C4-2B (cell line): ENCODE measurements at regions not wholly inside any gene's neighbourhood (a gene's known extent, or its start where the extent isn't known, plus 50 kb on each side); places are given as distances from the start of the nearest gene placed in this dataset.
"Not testable (repeated sequence)": the region's sequence is repeated elsewhere in the genome, so short reads cannot be mapped to it uniquely, and the experiment has no call there.

Experiments
- H3K27ac ChIP-seq: fragments of 450-650 bp; 2 replicates; pipeline ENCODE4 v1.5.1; 2017
- ZFX ChIP-seq: fragments of 450-650 bp; IDR thresholded peaks from 2 replicates; pipeline ENCODE4 v1.6.1; 2017
- TF ChIP-seq, protein P1 (sequence below): fragments of 450-650 bp; conservative IDR thresholded peaks from 2 replicates; pipeline ENCODE4 v1.5.1; 2017; ENCODE audit warnings: mild to moderate bottlenecking

DNA sequence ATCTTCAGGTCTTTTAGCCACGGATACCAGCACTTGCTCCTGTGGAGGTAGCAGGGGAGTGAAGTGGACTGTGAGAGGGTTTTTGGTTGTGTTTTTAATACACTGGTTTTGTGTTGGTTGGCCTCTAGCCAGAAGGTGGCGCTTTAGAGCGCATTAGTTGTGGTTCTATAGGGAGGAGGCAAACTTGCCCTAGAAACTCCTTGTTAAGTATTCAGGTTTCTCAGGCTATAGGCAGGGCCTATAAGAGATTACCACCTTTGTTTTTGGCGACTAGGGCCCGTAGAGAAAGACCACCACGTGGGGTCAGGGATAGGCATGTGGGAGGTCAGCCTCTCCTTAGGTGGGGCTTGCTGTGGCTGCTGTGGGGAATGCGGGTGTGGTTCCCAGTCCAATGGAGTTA, 221.6 kb upstream of the SPANXN4 start:
- TF ChIP-seq, protein P1, sequence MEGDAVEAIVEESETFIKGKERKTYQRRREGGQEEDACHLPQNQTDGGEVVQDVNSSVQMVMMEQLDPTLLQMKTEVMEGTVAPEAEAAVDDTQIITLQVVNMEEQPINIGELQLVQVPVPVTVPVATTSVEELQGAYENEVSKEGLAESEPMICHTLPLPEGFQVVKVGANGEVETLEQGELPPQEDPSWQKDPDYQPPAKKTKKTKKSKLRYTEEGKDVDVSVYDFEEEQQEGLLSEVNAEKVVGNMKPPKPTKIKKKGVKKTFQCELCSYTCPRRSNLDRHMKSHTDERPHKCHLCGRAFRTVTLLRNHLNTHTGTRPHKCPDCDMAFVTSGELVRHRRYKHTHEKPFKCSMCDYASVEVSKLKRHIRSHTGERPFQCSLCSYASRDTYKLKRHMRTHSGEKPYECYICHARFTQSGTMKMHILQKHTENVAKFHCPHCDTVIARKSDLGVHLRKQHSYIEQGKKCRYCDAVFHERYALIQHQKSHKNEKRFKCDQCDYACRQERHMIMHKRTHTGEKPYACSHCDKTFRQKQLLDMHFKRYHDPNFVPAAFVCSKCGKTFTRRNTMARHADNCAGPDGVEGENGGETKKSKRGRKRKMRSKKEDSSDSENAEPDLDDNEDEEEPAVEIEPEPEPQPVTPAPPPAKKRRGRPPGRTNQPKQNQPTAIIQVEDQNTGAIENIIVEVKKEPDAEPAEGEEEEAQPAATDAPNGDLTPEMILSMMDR: peak; percentile 46
- no peak for TF ChIP-seq ZFX
- no peak overlapping the region for H3K27ac ChIP-seq

DNA sequence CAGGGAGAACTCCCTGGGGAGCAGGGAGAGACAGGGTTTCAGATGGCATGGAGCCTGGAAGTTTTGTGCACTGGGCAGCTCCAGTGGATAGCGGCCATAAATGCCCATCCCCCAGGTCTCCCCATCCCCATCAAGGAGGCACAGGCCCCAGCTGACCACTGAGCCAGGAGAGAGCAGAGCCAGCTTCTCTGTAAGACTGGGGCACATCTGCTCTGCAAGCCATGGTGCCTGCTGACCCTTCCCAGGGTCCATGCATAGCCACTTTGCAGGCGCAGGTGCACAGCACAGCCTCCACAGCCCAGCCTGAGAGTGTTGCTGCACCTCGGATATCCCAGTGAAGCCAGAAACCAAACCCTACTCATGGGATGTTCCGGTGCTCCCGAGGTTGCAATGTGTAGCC, 206.3 kb upstream of the SPANXN4 start:
- no peak overlapping the region for H3K27ac ChIP-seq
- TF ChIP-seq, protein P1: no peak
- no peak for TF ChIP-seq ZFX

DNA sequence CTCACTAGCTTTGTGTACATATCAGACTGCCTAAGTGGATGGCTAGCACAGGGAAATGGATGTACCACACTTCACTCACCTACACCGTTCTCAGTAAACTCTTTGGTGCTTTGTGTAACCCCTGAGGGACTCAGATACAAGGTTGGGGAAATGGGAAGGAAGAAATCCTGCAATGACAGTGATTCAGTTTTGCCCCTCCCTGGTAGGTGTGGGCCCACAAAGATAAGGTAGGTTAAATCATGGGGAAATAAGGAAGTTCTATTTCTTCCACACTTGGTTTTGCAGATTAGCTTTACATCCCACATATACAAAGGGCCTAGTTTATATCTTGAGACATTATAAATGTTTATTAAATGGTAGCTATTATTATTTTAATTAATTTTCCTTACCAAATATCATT, 197.6 kb upstream of the SPANXN4 start:
- no peak overlapping the region for H3K27ac ChIP-seq
- TF ChIP-seq, protein P1: no peak
- TF ChIP-seq ZFX: no peak

DNA sequence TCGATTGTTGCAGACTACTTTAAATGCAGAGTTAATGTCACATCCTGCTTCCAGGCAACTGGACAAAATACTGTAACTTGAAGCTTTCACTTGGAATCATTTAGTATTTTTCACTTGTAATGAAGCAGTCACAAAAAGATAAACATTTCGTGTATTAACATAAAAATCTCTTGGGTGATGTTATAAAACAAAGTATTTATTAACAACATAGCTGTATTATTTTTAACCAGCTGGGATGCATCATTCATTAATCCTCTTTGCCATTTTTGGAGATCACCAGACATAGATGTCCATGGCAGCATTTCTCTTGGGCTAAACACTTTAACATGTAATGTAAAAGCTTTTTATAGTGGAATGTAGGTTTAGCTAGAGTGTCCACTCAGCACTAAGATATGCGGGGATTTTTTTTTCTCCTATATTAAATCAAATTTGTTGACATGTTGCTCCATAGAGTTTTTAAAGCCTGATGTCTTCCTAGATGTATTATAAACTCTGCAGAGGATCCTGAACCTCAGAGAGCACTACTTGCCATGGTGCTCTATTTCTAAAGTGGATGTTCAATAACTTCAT, 193.7 kb upstream of the SPANXN4 start:
- no peak overlapping the region for H3K27ac ChIP-seq
- TF ChIP-seq, protein P1: no peak
- no peak for TF ChIP-seq ZFX

DNA sequence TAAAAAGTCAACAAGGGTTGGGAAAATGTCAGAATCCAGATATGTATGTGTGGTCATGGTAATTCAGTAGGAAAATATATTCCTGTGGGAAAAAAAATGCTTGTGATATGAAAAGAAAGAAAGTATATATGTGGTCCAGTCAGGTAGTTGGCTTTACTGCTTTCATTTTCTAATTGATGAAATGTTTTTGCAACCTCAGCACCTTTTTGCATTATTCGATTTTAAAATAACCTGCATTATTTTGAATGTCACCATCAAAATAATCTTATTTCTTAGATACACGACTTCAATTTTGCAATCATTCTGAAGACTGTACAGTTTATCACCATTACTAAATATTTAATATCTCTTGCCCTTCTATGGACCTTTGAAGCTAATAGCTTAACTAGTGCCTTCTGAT, 170.8 kb upstream of the SPANXN4 start:
- no peak for TF ChIP-seq ZFX
- TF ChIP-seq, protein P1: no peak
- H3K27ac ChIP-seq: no peak overlapping the region

DNA sequence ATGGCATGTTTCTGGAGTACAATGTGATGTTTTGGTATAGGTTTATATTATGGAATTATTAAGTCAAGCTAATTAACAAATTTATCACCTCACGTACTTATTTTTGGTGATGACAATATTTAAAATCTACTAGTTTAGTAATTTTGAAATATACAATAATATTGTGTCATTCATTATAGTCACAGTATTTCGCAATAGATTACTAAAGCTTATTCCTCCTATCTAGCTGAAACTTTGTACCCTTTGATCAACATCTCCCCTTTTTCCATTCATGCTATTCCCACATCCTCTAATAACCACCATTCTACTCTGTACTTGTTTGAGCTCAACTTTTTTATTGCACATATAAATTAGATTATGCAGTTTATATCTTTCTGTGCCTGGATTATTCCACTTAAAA, 164.8 kb upstream of the SPANXN4 start:
- TF ChIP-seq, protein P1: no peak
- no peak for TF ChIP-seq ZFX

DNA sequence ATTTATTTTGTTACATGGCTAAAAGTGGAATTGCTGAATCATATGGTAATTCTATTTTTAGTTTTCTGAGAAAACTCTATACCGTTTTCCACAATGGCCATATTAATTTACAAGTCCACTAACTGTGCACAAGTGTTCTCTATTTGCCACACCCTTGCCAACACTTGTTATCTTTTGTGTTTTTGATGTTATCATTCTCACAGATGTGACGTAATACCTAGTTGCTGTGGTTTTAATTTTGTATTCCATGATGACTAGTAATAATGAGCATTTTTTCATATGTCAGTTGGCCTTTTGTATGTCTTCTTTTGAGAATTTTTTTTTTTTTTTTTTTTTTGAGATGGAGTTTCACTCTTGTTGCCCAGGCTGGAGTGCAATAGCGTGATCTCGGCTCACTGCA, 164.2 kb upstream of the SPANXN4 start:
- no peak for TF ChIP-seq ZFX
- TF ChIP-seq, protein P1: no peak
- H3K27ac ChIP-seq: no peak overlapping the region

More for the DNA sequence above, 164.8 kb upstream of the SPANXN4 start:
- no peak overlapping the region for H3K27ac ChIP-seq

DNA sequence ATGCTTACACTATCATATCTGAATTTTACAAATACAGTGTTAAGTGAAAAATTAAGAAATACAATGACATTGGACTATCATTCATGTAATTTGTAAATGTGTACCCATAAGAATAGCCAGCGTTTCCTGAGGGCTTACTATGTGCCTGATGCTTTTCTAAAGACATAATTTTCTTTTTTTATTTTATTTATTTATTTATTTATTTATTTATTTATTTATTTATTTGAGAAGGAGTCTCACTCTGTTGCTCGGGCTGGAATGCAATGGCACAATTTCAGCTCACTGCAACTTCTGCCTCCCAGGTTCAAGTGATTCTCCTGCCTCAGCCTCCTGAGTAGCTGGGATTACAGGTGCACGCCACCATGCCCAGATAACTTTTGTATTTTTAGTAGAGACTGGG, 159.5 kb upstream of the SPANXN4 start:
- not testable (repeated sequence) for H3K27ac ChIP-seq
